HepG2 (cell line): ENCODE measurements at regions not wholly inside any gene's neighbourhood (a gene's known extent, or its start where the extent isn't known, plus 50 kb on each side); places are given as distances from the start of the nearest gene placed in this dataset.

ENCODE experiments used
- ATAC-seq: fragments of 200-7000 bp; cut with Tn5 transposase; 3 replicates; pipeline ENCODE4 v1.9.1; 2020; ENCODE audit warnings: mild to moderate bottlenecking, moderate library complexity
- BruUV-seq: library from RNA; stranded (reverse); fragments of 400-500 nt; replicated peaks from 2 replicates; lab custom pipeline; 2021; lab: Mats Ljungman, UMichigan
- CTCF ChIA-PET: fragments of 300-600 bp; formaldehyde crosslinking; extraction: SDS; loops from one replicate; lab custom pipeline; 2021; ENCODE audit warnings: low total read pairs, inconsistent platforms, low intra/inter-chr PET ratio; lab: Yijun Ruan, JAX
- POLR2A ChIA-PET: fragments of 350-600 bp; sonication (Branson Sonifier 250); formaldehyde crosslinking; loops from one replicate; lab custom pipeline; 2020; ENCODE audit warnings: antibody characterized with exemption, inconsistent platforms; lab: Yijun Ruan, JAX
- DNase-seq: peaks from one replicate; pipeline ENCODE4 v3.0.0-alpha.2; 2015; ENCODE audit warnings: low spot score
- FAIRE-seq: peaks from 3 replicates; lab custom pipeline; 2011; peaks lifted over from hg19 to GRCh38; lab: Jason Lieb, UNC
- H2AFZ ChIP-seq: one replicate; pipeline ENCODE4 v1.6.1; 2011; ENCODE audit warnings: low read length, inconsistent platforms
- H3K27ac ChIP-seq: fragments of 300-600 bp; 3 replicates; pipeline ENCODE4 v1.8.0; 2011; ENCODE audit warnings: mixed run types, mild to moderate bottlenecking, mixed read lengths, low read length, inconsistent platforms; ENCODE audit not compliant: insufficient read depth; ENCODE audit errors: extremely low read length
- H3K27me3 ChIP-seq, 2 experiments: fragments of 200-600 bp in 1 of 2; 2 replicates in 1 of 2; 3 replicates in 1 of 2; pipeline versions ENCODE4 v1.6.0 to v1.8.0; 2011; ENCODE audit warnings: low read length in 2 of 2, mild to moderate bottlenecking in 2 of 2, moderate library complexity in 2 of 2, inconsistent platforms in 1 of 2; ENCODE audit not compliant: insufficient read depth in 2 of 2, control insufficient read depth in 1 of 2
- H3K36me3 ChIP-seq, 2 experiments: fragments of 200-600 bp in 1 of 2; replicated peaks in 1 of 2; 2 replicates in 1 of 2; 3 replicates in 1 of 2; pipeline versions ENCODE4 v1.5.1 to v1.8.0; 2011; ENCODE audit warnings: low read length in 2 of 2, inconsistent platforms in 1 of 2; ENCODE audit not compliant: insufficient read depth in 2 of 2, control insufficient read depth in 1 of 2
- H3K4me1 ChIP-seq: 2 replicates; pipeline ENCODE4 v1.5.1; 2012; ENCODE audit warnings: low read length, inconsistent platforms; ENCODE audit not compliant: insufficient read depth
- H3K4me2 ChIP-seq: 2 replicates; pipeline ENCODE4 v1.6.0; 2011; ENCODE audit warnings: low read depth, low read length, inconsistent platforms
- H3K4me3 ChIP-seq, 3 experiments: fragments of 200-600 bp in 1 of 3; sonication (generic), shearing (Covaris generic) in 1 of 3; replicated peaks in 1 of 3; 2 replicates each; pipeline ENCODE4 v1.5.1; 2011 to 2016; ENCODE audit warnings: low read length in 3 of 3, inconsistent platforms in 2 of 3, low read depth in 2 of 3, mild to moderate bottlenecking in 2 of 3, control low read depth in 1 of 3, mixed read lengths in 1 of 3; ENCODE audit not compliant: insufficient read depth in 1 of 3
- H3K79me2 ChIP-seq: one replicate; pipeline ENCODE4 v1.6.1; 2011; ENCODE audit warnings: low read length, inconsistent platforms; ENCODE audit not compliant: insufficient read depth
- H3K9ac ChIP-seq: 2 replicates; pipeline ENCODE4 v1.6.0; 2011; ENCODE audit warnings: mild to moderate bottlenecking, low read depth, low read length, inconsistent platforms; ENCODE audit not compliant: insufficient read depth
- H3K9me3 ChIP-seq: 2 replicates; pipeline ENCODE4 v1.5.1; 2012; ENCODE audit warnings: mild to moderate bottlenecking, low read length
- H4K20me1 ChIP-seq: 2 replicates; pipeline ENCODE4 v1.6.0; 2011; ENCODE audit warnings: inconsistent platforms, mild to moderate bottlenecking, low read length, moderate library complexity; ENCODE audit not compliant: insufficient read depth
- ATM ChIP-seq: fragments of 450-650 bp; IDR thresholded peaks from 2 replicates; pipeline ENCODE4 v1.7.1; 2017; ENCODE audit warnings: mild to moderate bottlenecking, borderline replicate concordance
- CHCHD3 ChIP-seq: sonication (generic); formaldehyde crosslinking; IDR thresholded peaks from 2 replicates; pipeline ENCODE4 v1.8.0; 2022; ENCODE audit warnings: mild to moderate bottlenecking, missing genetic modification reagents, moderate library complexity
- NFE2 ChIP-seq: sonication (generic); formaldehyde crosslinking; IDR thresholded peaks from 2 replicates; pipeline ENCODE4 v1.4.0; 2020; ENCODE audit warnings: missing genetic modification reagents
- SMAD9 ChIP-seq: sonication (generic); formaldehyde crosslinking; IDR thresholded peaks from 2 replicates; pipeline ENCODE4 v1.5.1; 2020; ENCODE audit warnings: mild to moderate bottlenecking, missing genetic modification reagents
- ZMYM2 ChIP-seq: sonication (generic); formaldehyde crosslinking; IDR thresholded peaks from 2 replicates; pipeline ENCODE4 v1.8.0; 2022; ENCODE audit warnings: mild to moderate bottlenecking, missing genetic modification reagents
- ZNF513 ChIP-seq: sonication (generic); formaldehyde crosslinking; conservative IDR thresholded peaks from 2 replicates; pipeline ENCODE4 v1.5.0; 2020; ENCODE audit warnings: missing genetic modification reagents
- ZNF605 ChIP-seq: sonication (generic); formaldehyde crosslinking; IDR thresholded peaks from 2 replicates; pipeline ENCODE4 v1.8.0; 2022; ENCODE audit warnings: mild to moderate bottlenecking, missing genetic modification reagents
- ZNF674 ChIP-seq: sonication (generic); formaldehyde crosslinking; IDR thresholded peaks from 2 replicates; pipeline ENCODE4 v1.5.0; 2020; ENCODE audit warnings: low read depth, mild to moderate bottlenecking, missing genetic modification reagents
- WGBS: methylation state at CpG from one replicate; pipeline ENCODE4 v1.1.6; 2017; ENCODE audit warnings: low lambda C conversion rate; 5-methylcytosine and 5-hydroxymethylcytosine counted together
- in situ Hi-C: cut with HindIII; loops from 2 replicates; pipeline ENCODE4 v1.10.0; 2017; ENCODE audit warnings: low pct_unique_long_range_greater_than_20kb; ENCODE audit not compliant: extremely low pct_ligation_motif_present
- intact Hi-C: fragments of 100-400 bp; cut with micrococcal nuclease; formaldehyde crosslinking; loops from one replicate; pipeline ENCODE4 v1.10.0; 2022; ENCODE audit not compliant: unreplicated experiment
- TF ChIP-seq, protein P1 (sequence below): sonication (generic); formaldehyde crosslinking; IDR thresholded peaks from 2 replicates; pipeline ENCODE4 v1.5.0; 2020; ENCODE audit warnings: mild to moderate bottlenecking, missing genetic modification reagents
- TF ChIP-seq, protein P2 (sequence below): sonication (generic); formaldehyde crosslinking; IDR thresholded peaks from 2 replicates; pipeline ENCODE4 v1.5.0; 2020; ENCODE audit warnings: mild to moderate bottlenecking, missing genetic modification reagents, borderline replicate concordance

GRCh38 chr3:174529298-174529697 lies 329.8 kb upstream of the NAALADL2 start (continued):
- TF ChIP-seq, protein P1, sequence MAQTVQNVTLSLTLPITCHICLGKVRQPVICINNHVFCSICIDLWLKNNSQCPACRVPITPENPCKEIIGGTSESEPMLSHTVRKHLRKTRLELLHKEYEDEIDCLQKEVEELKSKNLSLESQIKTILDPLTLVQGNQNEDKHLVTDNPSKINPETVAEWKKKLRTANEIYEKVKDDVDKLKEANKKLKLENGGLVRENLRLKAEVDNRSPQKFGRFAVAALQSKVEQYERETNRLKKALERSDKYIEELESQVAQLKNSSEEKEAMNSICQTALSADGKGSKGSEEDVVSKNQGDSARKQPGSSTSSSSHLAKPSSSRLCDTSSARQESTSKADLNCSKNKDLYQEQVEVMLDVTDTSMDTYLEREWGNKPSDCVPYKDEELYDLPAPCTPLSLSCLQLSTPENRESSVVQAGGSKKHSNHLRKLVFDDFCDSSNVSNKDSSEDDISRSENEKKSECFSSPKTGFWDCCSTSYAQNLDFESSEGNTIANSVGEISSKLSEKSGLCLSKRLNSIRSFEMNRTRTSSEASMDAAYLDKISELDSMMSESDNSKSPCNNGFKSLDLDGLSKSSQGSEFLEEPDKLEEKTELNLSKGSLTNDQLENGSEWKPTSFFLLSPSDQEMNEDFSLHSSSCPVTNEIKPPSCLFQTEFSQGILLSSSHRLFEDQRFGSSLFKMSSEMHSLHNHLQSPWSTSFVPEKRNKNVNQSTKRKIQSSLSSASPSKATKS (CRISPR knock-in tag) = no peak
- TF ChIP-seq ATM = no peak

DNA sequence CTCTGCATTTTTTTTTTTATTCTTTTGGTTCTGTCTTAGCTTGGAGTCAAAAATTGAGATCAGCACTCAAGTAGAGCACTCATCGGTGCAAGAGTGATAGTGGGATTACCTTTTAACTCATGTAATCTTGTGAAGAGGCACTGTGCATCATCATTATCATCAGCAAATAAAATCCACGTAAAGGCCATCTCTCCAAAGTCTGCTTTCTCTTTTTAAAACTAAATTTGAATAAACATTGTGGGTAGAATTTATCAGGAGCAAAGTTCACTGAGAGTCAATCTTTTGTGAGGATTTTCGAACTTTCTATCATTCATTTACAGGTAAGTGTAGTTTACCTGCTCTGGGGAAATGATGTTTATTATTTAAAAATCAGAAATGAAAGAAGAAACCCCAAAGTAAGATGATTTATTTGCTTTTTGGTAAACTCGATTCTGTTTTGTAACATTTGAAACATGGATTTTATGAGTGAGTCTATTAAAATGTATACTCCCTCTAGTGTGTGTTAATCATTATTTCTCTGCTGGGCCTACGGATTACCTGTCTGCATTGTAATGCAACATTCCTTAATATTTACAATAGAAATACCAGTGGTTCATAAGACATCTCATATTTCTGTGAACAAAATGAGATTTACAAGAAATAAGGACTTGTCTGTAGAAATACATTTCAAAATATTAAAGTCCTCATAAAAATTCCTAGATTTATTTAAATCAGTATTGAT lies 327.7 kb upstream of the NAALADL2 start:
- Histone ChIP-seq H3K27ac (no peak overlapping the region), H3K9me3 (no peaks in the 10 kb centered on the region), H3K9ac (no peak overlapping the region), H2AFZ (no peak overlapping the region), H3K4me3 (no peak overlapping the region), H3K79me2 (no peaks in the 10 kb centered on the region), H3K36me3 (no peaks in the 10 kb centered on the region), H4K20me1 (no peaks in the 10 kb centered on the region), H3K4me1 (no peaks in the 10 kb centered on the region), H3K27me3 (no peaks in the 10 kb centered on the region), H3K4me2 (no peak overlapping the region)
- ChIA-PET CTCF (no interaction called here), POLR2A (no interaction called here)
- WGBS = 5% methylated on average over 5 of the region's 5 CpGs
- no peak for FAIRE-seq
- no peak for ATAC-seq
- intact Hi-C loops (no loop called here), in situ Hi-C loops (no loop called here)
- DNase-seq = no peak
- BruUV-seq = no TSS peak
- no peak for TF ChIP-seq ZNF674 (CRISPR knock-in tag)
- no peak for TF ChIP-seq NFE2 (CRISPR knock-in tag)
- no peak for TF ChIP-seq CHCHD3 (CRISPR knock-in tag)
- no peak for TF ChIP-seq SMAD9 (CRISPR knock-in tag)
- TF ChIP-seq ZNF605 (CRISPR knock-in tag) = no peak
- TF ChIP-seq ZNF513 = no peak
- no peak for TF ChIP-seq ZMYM2 (CRISPR knock-in tag)
- TF ChIP-seq, protein P2, sequence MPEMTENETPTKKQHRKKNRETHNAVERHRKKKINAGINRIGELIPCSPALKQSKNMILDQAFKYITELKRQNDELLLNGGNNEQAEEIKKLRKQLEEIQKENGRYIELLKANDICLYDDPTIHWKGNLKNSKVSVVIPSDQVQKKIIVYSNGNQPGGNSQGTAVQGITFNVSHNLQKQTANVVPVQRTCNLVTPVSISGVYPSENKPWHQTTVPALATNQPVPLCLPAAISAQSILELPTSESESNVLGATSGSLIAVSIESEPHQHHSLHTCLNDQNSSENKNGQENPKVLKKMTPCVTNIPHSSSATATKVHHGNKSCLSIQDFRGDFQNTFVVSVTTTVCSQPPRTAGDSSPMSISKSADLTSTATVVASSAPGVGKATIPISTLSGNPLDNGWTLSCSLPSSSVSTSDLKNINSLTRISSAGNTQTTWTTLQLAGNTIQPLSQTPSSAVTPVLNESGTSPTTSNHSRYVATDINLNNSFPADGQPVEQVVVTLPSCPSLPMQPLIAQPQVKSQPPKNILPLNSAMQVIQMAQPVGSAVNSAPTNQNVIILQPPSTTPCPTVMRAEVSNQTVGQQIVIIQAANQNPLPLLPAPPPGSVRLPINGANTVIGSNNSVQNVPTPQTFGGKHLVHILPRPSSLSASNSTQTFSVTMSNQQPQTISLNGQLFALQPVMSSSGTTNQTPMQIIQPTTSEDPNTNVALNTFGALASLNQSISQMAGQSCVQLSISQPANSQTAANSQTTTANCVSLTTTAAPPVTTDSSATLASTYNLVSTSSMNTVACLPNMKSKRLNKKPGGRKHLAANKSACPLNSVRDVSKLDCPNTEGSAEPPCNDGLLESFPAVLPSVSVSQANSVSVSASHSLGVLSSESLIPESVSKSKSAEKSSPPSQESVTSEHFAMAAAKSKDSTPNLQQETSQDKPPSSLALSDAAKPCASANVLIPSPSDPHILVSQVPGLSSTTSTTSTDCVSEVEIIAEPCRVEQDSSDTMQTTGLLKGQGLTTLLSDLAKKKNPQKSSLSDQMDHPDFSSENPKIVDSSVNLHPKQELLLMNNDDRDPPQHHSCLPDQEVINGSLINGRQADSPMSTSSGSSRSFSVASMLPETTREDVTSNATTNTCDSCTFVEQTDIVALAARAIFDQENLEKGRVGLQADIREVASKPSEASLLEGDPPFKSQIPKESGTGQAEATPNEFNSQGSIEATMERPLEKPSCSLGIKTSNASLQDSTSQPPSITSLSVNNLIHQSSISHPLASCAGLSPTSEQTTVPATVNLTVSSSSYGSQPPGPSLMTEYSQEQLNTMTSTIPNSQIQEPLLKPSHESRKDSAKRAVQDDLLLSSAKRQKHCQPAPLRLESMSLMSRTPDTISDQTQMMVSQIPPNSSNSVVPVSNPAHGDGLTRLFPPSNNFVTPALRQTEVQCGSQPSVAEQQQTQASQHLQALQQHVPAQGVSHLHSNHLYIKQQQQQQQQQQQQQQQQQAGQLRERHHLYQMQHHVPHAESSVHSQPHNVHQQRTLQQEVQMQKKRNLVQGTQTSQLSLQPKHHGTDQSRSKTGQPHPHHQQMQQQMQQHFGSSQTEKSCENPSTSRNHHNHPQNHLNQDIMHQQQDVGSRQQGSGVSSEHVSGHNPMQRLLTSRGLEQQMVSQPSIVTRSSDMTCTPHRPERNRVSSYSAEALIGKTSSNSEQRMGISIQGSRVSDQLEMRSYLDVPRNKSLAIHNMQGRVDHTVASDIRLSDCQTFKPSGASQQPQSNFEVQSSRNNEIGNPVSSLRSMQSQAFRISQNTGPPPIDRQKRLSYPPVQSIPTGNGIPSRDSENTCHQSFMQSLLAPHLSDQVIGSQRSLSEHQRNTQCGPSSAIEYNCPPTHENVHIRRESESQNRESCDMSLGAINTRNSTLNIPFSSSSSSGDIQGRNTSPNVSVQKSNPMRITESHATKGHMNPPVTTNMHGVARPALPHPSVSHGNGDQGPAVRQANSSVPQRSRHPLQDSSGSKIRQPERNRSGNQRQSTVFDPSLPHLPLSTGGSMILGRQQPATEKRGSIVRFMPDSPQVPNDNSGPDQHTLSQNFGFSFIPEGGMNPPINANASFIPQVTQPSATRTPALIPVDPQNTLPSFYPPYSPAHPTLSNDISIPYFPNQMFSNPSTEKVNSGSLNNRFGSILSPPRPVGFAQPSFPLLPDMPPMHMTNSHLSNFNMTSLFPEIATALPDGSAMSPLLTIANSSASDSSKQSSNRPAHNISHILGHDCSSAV (CRISPR knock-in tag) = no peak
